NOMO-1 treated with DMSO at 0.1 percent for 48 hours (cell line): ENCODE measurements at regions not wholly inside any gene's neighbourhood (a gene's known extent, or its start where the extent isn't known, plus 50 kb on each side); places are given as distances from the start of the nearest gene placed in this dataset.
"Not testable (repeated sequence)": the region's sequence is repeated elsewhere in the genome, so short reads cannot be mapped to it uniquely, and the experiment has no call there.

Experiments
- DNase-seq: peaks from one replicate; lab custom pipeline; 2025; ENCODE audit not compliant: unreplicated experiment; lab: John Stamatoyannopoulos, UW

DNA sequence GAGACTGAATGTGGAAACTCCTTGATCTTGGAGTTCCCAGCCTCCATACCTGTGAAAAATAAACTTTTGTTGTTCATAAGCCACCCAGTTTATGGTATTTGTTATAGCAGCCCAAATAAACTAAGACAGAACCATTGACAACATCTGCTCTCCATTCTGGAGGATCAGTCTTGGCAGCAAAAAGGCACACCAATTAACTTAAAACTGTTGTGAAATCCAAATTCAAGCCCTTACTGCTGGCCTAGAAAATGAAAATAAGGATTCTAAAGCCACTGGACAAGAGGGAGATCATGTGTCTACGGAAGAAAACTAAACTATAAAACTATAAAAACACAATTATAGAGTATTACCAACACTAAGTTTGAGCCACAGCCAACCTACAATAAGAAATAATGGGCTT lies 172.1 kb upstream of the RNPC3 start:
- DNase-seq, result no peak

GRCh38 chr1:103348136-103348535 lies 177.4 kb upstream of the RNPC3 start:
- no peak for DNase-seq

GRCh38 chr1:103344930-103345329 lies 180.6 kb upstream of the RNPC3 start:
- DNase-seq, result no peak

DNA sequence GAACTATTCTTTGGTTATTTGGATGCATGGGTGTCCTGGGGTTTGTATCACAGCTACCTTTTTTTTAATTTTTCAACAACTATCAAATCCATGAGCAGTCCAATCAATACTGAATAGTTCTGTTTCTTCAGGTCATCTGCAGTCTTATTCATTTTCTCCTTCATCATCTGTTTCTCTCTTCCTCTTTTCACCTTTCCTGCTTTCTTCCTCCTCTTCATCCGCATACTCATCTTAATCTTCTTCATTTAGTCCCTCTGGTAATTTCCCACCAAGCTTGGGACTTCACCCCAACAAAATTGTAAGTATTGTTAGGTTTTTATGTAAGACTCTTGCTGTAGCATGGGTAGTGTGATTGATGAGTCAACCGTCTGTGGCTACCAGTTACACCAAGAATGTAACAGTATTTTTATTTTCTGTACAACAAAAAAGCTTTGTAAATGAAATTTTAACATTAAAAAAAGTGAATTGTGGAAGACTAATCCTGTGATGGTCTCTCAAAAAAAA lies 184.1 kb upstream of the RNPC3 start:
- DNase-seq, result no peak

DNA sequence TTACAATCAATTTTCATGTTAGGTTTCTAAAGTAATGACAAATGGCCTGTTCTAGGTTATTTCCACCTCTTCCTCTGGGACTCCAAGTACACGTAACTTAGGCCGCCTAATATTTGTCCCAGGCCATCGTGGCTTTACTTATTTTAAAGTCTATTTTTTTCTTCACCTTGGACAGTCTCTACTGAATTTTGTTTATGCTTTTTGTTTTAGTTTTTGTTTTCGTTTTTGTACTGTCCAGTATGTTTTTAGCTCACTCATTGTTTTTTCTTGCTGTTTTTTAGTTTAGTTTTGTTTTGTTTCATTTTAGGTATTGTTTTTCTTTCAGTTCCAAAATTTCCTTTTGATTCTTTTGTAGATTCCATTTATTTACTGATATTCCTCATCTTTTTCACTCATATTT lies 187.7 kb upstream of the RNPC3 start:
- no peak for DNase-seq

DNA sequence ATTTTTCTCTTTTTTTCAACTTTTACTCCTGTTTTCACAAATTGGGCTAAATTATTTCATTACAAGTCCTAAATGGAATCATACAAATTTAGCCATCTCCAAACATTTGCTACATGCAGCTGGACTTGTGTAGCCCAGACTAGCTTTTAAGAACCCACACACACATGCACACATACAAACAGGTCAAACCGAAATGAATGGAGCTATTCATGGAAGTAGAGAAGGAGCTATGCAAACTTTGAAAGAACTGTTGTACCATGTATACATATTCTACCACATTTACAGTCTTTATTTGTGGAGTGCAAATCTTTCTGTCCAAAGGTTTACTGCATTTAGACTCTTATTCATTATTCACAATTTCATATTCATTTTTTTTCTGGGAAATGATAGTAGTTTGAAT lies 189.1 kb upstream of the RNPC3 start:
- DNase-seq, result no peak

- DNase-seq, result no peak
Measured at GRCh38 chr1:103333141-103333540, 192.4 kb upstream of the RNPC3 start.

GRCh38 chr1:103327054-103327719 lies 198.3 kb upstream of the RNPC3 start:
- no peak for DNase-seq

DNA sequence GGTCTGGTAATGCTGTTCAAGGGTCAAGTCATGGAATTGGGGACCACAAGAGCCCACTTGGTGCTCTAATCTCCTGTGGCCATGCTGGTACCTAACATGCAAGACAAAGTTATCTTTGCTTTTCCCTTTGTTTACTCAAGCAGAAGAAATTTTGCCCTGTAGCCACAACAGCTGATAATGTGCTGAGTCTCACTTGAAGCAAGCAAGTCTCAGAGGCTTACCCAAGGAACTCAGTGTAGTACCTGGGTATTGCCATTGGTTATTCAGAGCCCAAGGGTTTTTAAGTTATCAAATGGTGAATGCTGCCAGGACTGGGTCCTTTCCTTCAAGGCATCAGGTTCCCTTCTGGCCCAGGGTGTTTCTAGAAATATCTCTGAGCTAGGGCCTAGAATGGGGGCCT lies 198.9 kb upstream of the RNPC3 start:
- DNase-seq, result no peak

GRCh38 chr1:103309786-103310185 lies 201.5 kb upstream of the COL11A1 start:
- no peak for DNase-seq

- DNase-seq, result no peak
Measured at GRCh38 chr1:103307751-103308150, 199.4 kb upstream of the COL11A1 start.

- DNase-seq, result no peak
Measured at GRCh38 chr1:103283841-103284669, 175.7 kb upstream of the COL11A1 start.

GRCh38 chr1:103283371-103283770 lies 175.0 kb upstream of the COL11A1 start:
- no peak for DNase-seq

- DNase-seq, result peak; percentile 91
Measured at GRCh38 chr1:103275725-103276124, 167.4 kb upstream of the COL11A1 start.

DNA sequence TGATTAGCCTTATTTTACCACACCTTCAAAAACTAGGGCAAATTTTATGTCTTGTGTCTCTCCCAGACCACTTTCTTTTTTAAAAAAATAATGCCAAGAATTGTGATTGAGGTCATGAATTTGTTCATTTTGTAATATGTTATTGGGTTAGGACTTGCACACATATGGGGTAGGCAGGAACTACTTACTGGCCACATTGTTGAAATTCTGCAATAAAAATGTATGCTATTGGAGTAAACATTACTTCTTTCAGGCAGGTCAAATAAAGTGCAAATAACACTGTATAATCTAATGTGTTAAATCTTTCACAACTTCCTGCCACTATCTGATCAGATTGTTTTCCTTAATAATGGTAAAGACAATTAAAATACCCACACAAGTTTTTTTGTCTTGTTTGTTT lies 166.6 kb upstream of the COL11A1 start:
- DNase-seq, result peak; percentile 16

- DNase-seq, result no peak
Measured at GRCh38 chr1:103273106-103273505, 164.8 kb upstream of the COL11A1 start.

DNA sequence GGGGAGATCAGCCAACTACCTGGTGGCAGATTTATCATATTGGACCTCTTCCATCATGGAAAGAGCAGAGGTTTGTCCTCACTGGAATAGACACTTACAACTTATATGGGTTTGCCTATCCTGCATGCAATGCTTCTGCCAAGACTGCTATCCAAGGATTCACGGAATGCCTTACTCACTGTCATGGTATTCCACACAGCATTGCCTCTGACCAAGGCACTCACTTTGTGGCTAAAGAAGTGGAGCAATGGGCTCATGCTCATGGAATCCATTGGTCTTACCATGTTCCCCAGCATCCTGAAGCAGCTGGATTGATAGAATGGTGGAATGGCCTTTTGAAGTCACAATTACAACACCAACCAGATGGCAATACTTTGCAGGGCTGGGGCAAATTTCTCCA lies 163.1 kb upstream of the COL11A1 start:
- DNase-seq, result not testable (repeated sequence)

DNA sequence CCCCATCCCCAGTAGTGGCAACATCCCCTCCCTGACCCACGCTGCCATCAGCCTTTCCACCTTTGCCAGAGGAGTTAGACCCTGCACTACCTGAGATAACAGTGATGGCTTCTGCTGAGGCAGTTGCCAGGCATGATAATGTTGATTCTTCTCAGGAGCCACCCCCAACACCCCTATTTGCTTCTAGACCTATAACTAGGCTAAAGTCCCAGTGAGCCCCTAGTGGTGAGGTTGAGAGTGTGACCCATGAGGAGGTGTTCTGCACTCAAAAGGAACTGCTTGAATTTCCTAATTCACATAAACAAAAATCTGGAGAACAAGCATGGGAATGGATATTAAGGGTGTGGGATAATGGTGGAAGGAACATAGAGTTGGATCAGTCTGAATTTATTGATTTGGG lies 159.6 kb upstream of the COL11A1 start:
- no peak for DNase-seq

GRCh38 chr1:103267266-103267665 lies 158.9 kb upstream of the COL11A1 start:
- DNase-seq, result no peak

- no peak for DNase-seq
Measured at GRCh38 chr1:103266036-103266435, 157.7 kb upstream of the COL11A1 start.

GRCh38 chr1:103265551-103265950 lies 157.2 kb upstream of the COL11A1 start:
- no peak for DNase-seq

GRCh38 chr1:103259982-103260381 lies 151.7 kb upstream of the COL11A1 start:
- no peak for DNase-seq
